Heart left ventricle (tissue), 13 donors: ENCODE measurements at regions not wholly inside any gene's neighbourhood (a gene's known extent, or its start where the extent isn't known, plus 50 kb on each side); places are given as distances from the start of the nearest gene placed in this dataset.
"Not testable (repeated sequence)": the region's sequence is repeated elsewhere in the genome, so short reads cannot be mapped to it uniquely, and the experiment has no call there.

Source experiments
- CTCF ChIP-seq, 12 donors: fragments of 200-600 bp; sonication (generic) in 4 of 12; IDR thresholded peaks; one replicate each; pipeline versions ENCODE4 v1.5.0 to v1.8.0; 2018 to 2022; ENCODE audit warnings: antibody characterized with exemption in 12 of 12, mild to moderate bottlenecking in 5 of 12
- POLR2A ChIP-seq, 2 donors: fragments of 450-650 bp; IDR thresholded peaks; one replicate each; pipeline ENCODE4 v1.6.1; 2017; ENCODE audit warnings: antibody characterized with exemption in 2 of 2, mild to moderate bottlenecking in 2 of 2, moderate library complexity in 2 of 2
- donor health status: ischemic (EF 13 %, LVEDD 7.1; RV severe dilation, severe dysfunction).
- donor health status: DM: no; HTN: yes; CAD: no.
- donor health status: DM: no; HTN: no; CAD: no.
- donor health status: ischemic (EF 25% LVEDD 6.9; RV normal size, moderate dysfunction).
- donor health status: ischemic (EF 25% LVEDD 5.7; RV mildly dilated, moderate dysfunction).
- donor health status: ischemic (EF 35%, LVEDD 5.7; RV mildly dilated, moderate dysfunction).
- donor health status: nonischemic (EF 11% LVEDD 7.7; RV severe dilation, severe dysfunction).
- donor health status: DM: yes; HTN: yes; CAD: no.
- donor health status: PGD.
- donor health status: ischemic (EF 29% LVEDD 5.4; RV normal size, mild dysfunction).
- donor health status: nonischemic (EF 23%, LVEDD 6.1; RV moderate dilation, normal function).

GRCh38 chrX:146865734-146866133, 51.2 kb upstream of the CXorf51A start:
- TF ChIP-seq CTCF, POLR2A (IDR thresholded peaks at IDR 0.05): not testable (repeated sequence)
